Stimulated activated naive CD8-positive, alpha-beta T cell treated with anti-CD3 and anti-CD28 coated beads, Interleukin-15, amount 100 ng/mL, for 72 hours (primary cell): ENCODE measurements at regions not wholly inside any gene's neighbourhood (a gene's known extent, or its start where the extent isn't known, plus 50 kb on each side); places are given as distances from the start of the nearest gene placed in this dataset.

ENCODE experiments used
- ATAC-seq: fragments of 150-1000 bp; cut with Tn5 transposase; 2 replicates; pipeline ENCODE4 v1.10.0; 2021; ENCODE audit warnings: mild to moderate bottlenecking, moderate library complexity
- DNase-seq, 2 donors: peaks; one replicate each; pipeline ENCODE4 v3.0.0; 2021 to 2022
- H3K27ac Mint-ChIP-seq, 2 donors: one replicate each; pipeline ENCODE4 v1.8.0; 2022; ENCODE audit warnings: mild to moderate bottlenecking in 2 of 2, mixed read lengths in 2 of 2, moderate library complexity in 2 of 2
- H3K27me3 Mint-ChIP-seq: one replicate; pipeline ENCODE4 v1.8.0; 2022; ENCODE audit warnings: mixed read lengths
- H3K4me1 Mint-ChIP-seq: one replicate; pipeline ENCODE4 v1.8.0; 2022; ENCODE audit warnings: mild to moderate bottlenecking, mixed read lengths
- H3K4me3 Mint-ChIP-seq, 2 donors: one replicate each; pipeline ENCODE4 v1.8.0; 2022; ENCODE audit warnings: mild to moderate bottlenecking in 2 of 2, mixed read lengths in 2 of 2, moderate library complexity in 1 of 2
- H3K9me3 Mint-ChIP-seq, 2 donors: one replicate each; pipeline ENCODE4 v1.8.0; 2022; ENCODE audit warnings: mixed read lengths in 2 of 2

DNA sequence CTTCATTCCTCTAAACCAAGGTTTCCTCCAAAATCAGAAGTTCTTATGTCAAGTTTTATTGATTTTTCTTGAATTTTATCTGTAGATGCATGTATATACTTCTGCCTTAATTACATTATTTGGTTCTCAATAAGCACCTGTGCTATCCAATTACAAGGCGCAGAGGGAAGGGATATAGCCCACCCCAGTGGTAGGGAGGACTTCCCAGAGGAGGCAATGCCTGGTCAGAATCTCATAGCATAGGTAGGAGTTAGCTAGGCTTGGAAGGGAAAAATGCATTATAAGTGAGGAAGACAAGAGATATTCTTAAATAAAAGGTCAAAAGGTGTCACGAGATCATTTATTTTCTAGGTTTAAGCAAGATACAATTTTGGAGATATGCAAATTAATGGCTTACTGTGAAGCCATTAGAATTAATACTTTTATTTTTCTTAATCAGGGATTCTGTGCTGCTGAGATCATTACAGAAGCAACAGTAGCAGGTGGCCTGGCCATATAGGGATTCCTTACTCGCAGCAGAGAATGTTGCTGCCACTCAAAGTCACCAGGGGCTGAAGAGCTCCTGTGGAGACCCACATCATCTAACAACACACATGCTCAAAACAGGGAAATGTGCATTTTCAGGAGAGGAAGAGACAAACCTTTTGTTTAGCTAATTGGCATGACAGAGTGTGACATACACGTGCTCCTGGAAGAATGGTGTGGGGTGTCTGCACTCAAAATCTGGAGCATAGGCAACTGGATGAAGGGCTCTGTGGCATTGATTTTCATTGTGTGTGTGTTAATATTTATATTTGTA lies 178.3 kb downstream of the ATG4C start:
- DNase-seq, result no peak
- Mint-ChIP-seq H3K4me3 (no peak overlapping the region), H3K27me3 (peaks cover 25% of the 10 kb centered on the region), H3K27ac (no peak overlapping the region), H3K9me3 (no peaks in the 10 kb centered on the region), H3K4me1 (no peaks in the 10 kb centered on the region)
- no peak for ATAC-seq

DNA sequence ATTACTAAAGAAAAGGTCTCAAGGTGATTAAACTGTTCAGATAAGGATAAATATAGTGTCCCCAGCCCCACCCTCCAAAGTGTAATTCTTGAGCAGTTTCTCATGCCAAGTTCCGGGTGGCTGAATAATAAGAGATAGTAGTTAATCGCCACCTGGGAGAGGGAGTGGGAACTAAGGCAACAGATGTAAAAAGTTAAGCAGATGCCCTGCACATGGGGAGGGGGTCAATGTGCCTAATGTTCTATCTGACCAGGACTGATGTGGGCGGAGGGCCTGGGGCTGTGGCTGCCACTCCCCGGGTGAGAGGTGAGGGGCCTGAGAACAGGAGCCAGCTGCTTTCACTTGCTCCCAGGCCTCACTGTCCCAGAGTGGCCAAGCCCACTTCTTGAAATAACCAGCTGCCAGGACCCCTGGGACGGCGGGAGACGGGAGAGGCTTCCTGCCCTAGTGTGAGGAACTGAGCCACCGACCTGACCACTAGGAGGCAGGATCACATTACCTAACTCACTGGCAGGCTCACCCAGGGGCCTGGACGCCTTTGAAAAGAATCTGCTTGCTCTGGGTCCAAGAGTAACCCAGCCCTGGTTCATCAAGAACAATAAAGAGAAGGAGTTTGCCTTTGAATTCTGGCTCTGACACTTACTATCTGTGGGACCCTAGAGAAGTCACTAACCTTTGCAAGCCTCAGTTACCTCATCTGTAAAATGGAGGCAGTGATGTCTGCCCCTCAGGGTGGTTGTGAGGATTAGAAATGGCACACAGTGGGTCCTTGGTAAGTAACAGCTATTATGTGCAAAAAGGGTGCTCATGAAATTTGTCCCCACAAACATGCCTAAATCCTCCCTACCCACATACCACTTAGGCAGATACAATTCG lies 179.2 kb downstream of the ATG4C start:
- no peak overlapping the region for H3K27ac Mint-ChIP-seq
- no peaks in the 10 kb centered on the region for H3K9me3 Mint-ChIP-seq
- DNase-seq (peak; percentile 16 to 18), ATAC-seq (peak; percentile 73)
- no peaks in the 10 kb centered on the region for H3K4me1 Mint-ChIP-seq
- no peak overlapping the region for H3K4me3 Mint-ChIP-seq
- peaks cover 25% of the 10 kb centered on the region for H3K27me3 Mint-ChIP-seq

DNA sequence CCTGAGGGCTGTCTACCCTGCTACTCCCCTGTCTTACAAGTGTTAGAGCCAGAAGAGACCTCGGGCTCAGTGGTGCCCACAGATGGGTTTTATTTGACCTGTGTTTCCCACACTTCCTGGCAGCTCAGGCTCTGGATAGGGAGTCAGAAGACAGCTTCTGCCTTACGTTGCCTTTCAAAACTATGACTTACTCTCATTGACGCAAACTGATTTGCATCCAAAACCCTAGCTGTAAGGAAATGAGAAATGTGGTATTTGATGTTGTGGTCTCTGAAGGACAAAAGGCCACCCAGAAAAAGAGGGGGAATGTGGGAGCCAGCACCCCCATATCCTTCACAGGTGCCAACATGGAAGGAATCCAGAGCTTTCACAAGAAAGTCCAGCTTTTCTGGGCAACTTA lies 180.2 kb downstream of the ATG4C start:
- Mint-ChIP-seq H3K4me3 (no peak overlapping the region), H3K4me1 (no peaks in the 10 kb centered on the region), H3K9me3 (no peaks in the 10 kb centered on the region), H3K27me3 (peaks cover 25% of the 10 kb centered on the region), H3K27ac (no peak overlapping the region)
- ATAC-seq (no peak), DNase-seq (no peak)

DNA sequence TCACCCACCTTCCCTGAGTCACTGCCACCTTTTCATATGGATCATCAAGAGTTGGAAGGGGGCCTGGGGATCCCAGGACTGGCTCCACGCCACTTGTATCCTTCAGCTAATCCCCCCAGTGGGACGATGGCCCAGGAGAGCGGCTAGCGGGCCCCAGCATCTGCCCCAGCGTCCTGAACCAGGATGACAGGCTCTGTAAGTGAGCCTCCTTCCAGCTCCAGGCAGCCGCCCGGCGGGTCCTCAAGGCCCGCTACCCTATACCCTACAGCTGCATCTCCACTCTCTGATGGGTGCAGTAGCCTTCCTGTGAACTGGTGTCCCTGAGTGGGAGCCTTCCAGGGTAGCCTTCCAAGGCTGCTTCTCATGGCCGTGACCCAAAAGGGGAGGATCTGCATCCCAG lies 183.1 kb downstream of the ATG4C start:
- no peak for ATAC-seq
- H3K27me3 Mint-ChIP-seq, result peaks cover 21% of the 10 kb centered on the region
- no peak overlapping the region for H3K4me3 Mint-ChIP-seq
- no peaks in the 10 kb centered on the region for H3K4me1 Mint-ChIP-seq
- H3K27ac Mint-ChIP-seq, result no peak overlapping the region
- H3K9me3 Mint-ChIP-seq, result no peaks in the 10 kb centered on the region
- DNase-seq, result no peak

DNA sequence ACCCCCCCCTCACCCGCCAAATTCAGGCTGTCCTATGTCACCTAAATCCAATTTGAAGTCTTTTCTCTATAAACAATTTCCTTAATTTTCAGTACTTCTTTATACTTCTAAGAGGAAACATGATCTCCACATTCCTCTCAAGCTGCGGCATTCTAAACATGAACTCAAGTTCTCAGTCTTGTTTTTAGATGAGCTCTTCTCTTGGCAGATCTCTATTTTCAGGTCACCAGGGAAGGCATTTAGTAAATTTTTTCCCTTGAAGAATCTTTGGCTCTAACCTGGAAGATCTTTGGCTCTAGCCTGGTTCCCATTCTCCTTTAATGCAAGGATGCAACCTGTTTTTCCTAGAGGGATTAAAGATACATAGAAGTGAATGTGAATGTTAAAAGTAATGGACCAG lies 193.4 kb downstream of the ATG4C start:
- Mint-ChIP-seq H3K4me3 (no peak overlapping the region), H3K27ac (no peak overlapping the region), H3K27me3 (peaks cover 14% of the 10 kb centered on the region), H3K9me3 (no peaks in the 10 kb centered on the region), H3K4me1 (no peaks in the 10 kb centered on the region)
- ATAC-seq, result no peak
- DNase-seq, result no peak

DNA sequence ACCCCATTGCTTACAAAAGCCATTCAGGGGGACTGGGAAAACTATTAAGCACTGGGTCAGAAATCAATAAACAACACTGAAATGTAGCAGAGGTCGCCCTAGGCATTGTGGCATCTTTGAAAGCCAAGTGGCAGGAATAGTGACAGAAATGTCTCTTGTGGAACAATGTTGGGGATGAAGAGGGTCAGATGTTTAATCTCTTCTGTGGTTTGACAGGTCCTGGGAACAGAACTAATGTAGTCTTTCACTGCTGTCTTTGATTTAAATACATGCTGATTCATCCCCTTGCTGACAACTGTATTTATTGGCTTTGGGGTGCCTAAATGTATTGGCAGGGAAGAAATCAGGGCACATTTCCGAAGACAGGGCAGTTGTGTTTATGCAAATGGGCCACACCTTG lies 194.8 kb downstream of the ATG4C start:
- no peak overlapping the region for H3K4me3 Mint-ChIP-seq
- no peaks in the 10 kb centered on the region for H3K4me1 Mint-ChIP-seq
- no peak for DNase-seq
- H3K27me3 Mint-ChIP-seq, result peaks cover 14% of the 10 kb centered on the region
- H3K9me3 Mint-ChIP-seq, result no peaks in the 10 kb centered on the region
- peak overlapping the region in 1 of 2 donors; percentile 12 for H3K27ac Mint-ChIP-seq
- no peak for ATAC-seq

DNA sequence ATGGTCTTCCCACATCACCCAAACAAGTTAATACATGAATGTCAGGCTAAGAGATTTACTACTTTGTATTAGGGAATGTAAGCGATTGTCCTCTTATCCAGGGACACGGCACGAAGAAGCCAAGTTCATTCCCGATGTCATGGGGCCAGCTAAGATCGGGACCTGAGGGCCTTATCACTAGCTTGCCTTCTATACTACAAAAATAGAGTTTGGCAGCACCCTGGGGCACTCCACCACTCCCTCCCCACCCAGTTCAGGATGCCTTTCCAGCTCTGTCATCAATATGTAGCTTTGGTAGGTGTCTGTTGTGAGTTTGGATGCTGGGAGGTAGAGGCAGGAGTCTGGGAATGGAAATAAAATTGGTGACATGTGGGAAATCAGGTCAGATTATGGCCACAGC lies 197.5 kb downstream of the ATG4C start:
- Mint-ChIP-seq H3K27me3 (peaks cover 14% of the 10 kb centered on the region), H3K9me3 (no peaks in the 10 kb centered on the region), H3K27ac (no peak overlapping the region), H3K4me3 (no peak overlapping the region), H3K4me1 (no peaks in the 10 kb centered on the region)
- DNase-seq (no peak), ATAC-seq (no peak)

DNA sequence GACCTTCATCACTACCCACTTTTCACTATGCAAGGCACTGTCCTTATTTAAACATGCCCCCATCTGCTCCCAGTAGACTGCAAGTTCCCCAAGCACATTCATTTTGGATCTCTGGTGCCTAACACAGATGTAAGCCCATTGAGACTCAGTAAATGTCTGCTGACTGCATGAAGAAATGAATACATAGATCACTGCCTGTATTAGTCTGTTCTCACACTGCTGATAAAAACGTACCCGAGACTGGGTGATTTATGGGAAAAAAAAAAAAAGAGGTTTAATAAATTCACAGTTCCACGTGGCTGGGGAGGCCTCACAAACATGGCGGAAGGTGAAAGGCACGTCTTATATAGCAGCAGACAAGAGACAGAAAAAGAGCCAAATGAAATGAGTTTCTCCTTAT lies 204.9 kb downstream of the ATG4C start:
- no peak overlapping the region for H3K4me3 Mint-ChIP-seq
- no peak for DNase-seq
- peaks cover 0 to 5% of the 10 kb centered on the region in 2 donors for H3K9me3 Mint-ChIP-seq
- ATAC-seq, result no peak
- H3K27me3 Mint-ChIP-seq, result peaks cover 22% of the 10 kb centered on the region
- H3K27ac Mint-ChIP-seq, result no peak overlapping the region
- no peaks in the 10 kb centered on the region for H3K4me1 Mint-ChIP-seq

DNA sequence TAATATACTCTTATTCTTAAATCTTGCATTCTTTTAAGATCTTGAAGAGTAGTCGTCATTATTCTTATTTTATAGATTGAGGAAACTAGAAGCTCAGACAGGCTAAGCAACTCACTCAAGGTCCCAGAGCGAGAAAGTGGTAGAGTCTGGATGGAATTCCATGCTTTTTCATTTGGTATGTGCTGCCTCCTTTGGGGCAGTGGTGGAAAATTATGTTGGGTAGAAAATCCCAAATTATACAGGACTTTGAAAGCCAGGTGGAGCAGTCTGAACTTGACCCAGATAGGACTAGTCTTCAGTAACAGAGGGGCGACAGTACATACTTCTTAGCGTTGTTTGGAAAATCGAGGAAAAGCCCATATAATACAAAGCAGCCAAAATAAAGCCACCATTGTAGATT lies 205.6 kb downstream of the ATG4C start:
- ATAC-seq (no peak), DNase-seq (no peak)
- H3K27ac Mint-ChIP-seq, result no peak overlapping the region
- no peaks in the 10 kb centered on the region for H3K4me1 Mint-ChIP-seq
- peaks cover 22% of the 10 kb centered on the region for H3K27me3 Mint-ChIP-seq
- peaks cover 0 to 5% of the 10 kb centered on the region in 2 donors for H3K9me3 Mint-ChIP-seq
- H3K4me3 Mint-ChIP-seq, result no peak overlapping the region

DNA sequence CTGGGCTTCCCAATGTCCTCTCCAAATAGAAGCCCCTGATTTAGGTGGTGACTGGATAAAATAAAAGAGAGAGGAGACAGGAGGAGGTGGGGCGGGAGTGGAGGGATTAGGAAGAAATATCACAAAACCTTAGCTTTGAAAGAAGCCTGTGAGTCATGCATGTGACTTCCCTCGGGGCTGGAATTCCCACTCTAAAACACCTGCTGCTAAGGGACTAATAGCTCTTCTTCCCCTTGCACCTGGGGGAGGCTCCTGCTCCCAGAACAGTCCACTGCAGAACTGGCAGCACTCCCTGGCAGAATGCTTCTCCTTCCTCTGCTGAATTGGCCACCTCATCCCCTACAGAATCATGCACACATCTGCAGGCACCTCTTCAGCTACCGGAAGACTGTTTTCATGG lies 207.2 kb downstream of the ATG4C start:
- Mint-ChIP-seq H3K27me3 (peaks cover 22% of the 10 kb centered on the region), H3K9me3 (peaks cover 0 to 5% of the 10 kb centered on the region in 2 donors), H3K27ac (no peak overlapping the region), H3K4me3 (no peak overlapping the region), H3K4me1 (no peaks in the 10 kb centered on the region)
- ATAC-seq (no peak), DNase-seq (no peak)

DNA sequence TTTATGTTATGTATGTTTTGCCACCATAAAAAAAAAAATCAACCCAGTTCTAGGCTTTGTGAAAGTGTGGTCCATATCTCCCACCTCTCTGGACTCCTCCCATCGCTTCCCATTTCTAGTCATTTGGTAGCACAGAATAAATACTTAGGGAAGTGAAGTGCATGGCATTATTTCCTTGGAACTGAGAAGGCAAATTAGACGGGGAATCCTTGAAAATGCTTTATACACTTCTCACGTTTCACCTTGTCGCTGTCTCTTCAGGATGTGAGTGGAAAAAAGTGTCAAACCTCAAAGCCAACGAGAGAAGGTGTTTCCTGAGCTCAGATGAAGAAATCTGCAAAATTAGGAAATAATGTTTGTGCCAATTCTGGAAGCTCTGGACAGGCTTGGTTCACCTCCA lies 209.9 kb downstream of the ATG4C start:
- no peak for ATAC-seq
- no peak overlapping the region for H3K4me3 Mint-ChIP-seq
- H3K27me3 Mint-ChIP-seq, result peaks cover 22% of the 10 kb centered on the region
- no peak for DNase-seq
- H3K4me1 Mint-ChIP-seq, result no peaks in the 10 kb centered on the region
- H3K27ac Mint-ChIP-seq, result no peak overlapping the region
- no peaks in the 10 kb centered on the region for H3K9me3 Mint-ChIP-seq

DNA sequence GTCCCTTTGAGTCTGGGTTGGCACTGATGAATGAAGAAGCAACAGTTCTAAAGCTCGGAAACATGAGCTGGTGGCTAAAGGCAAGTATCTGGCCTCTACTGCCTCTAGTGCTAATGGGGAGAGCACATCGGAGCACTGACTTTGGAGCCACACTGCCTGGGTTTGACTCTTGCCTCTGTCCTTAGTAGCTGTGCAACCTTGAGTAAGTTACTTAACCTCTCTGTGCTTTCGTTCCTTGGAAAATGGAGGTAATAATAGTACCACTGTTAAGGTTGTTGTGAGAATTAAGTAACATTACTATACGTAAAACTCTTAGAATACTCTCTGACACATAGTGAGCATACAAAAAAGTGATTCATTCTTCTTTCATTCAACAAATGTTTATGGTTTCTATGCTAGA lies 211.2 kb downstream of the ATG4C start:
- no peak for ATAC-seq
- H3K27ac Mint-ChIP-seq, result no peak overlapping the region
- no peaks in the 10 kb centered on the region for H3K9me3 Mint-ChIP-seq
- peaks cover 22% of the 10 kb centered on the region for H3K27me3 Mint-ChIP-seq
- DNase-seq, result no peak
- no peak overlapping the region for H3K4me3 Mint-ChIP-seq
- H3K4me1 Mint-ChIP-seq, result no peaks in the 10 kb centered on the region

DNA sequence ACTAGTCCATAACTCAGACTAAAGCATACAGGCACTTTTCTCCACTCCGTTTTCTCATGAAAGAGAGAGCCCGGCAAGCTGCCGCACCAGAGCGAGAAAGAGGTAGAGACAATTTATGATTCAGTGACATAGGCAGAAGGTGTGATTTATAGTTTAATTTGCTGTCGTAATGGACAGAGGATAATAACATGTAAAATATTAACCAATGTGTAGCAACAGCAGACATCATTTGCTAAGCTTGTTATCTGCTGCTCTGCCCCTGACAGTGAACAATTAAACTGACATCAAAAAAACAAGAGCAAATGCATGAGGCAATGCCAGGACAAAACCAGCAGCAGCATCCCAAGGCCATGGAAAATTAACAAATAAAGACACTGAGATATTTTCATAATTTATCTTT lies 214.0 kb downstream of the ATG4C start:
- Mint-ChIP-seq H3K9me3 (no peaks in the 10 kb centered on the region), H3K27ac (no peak overlapping the region), H3K4me1 (no peaks in the 10 kb centered on the region), H3K4me3 (no peak overlapping the region), H3K27me3 (peaks cover 21% of the 10 kb centered on the region)
- ATAC-seq (no peak), DNase-seq (no peak)

DNA sequence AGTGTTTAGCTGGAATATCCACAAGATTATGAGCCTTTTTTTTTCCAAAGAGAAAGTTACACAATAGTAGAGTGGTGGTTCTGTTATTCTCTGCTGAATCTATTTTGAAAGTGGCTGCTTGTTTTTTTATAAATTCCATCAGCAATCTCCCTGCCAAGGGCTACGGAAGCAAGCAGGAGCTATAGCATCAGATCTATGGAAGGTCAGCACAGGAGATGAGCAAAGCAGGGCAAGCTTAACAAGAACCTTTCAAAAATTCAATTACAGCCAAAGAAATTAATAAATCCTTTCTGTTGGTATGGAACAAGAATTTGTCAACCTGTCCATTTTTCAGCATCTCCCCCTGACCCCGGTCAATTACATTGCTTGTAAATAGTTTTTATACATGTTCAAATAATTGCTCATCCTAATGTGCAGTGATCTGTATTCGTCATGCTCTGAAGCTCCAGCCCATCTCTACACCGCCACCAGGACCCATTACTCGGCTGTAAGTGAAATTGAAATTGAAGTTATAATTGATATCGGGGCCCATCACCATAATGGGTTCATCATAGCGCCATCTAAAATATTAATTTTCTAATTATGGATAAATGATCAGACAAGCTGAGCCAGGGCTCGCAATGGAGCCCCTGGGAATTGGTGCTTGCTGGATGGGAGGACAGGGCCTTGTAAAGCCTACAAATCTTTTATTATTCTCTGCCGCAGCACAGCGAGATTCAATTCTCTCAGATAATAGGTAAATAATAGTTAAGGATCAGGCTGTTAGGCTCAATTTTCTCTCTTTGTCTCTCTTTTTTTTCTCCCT lies 215.1 kb downstream of the ATG4C start:
- Mint-ChIP-seq H3K9me3 (no peaks in the 10 kb centered on the region), H3K27ac (no peak overlapping the region), H3K4me1 (no peaks in the 10 kb centered on the region), H3K27me3 (peaks cover 14% of the 10 kb centered on the region), H3K4me3 (no peak overlapping the region)
- no peak for ATAC-seq
- DNase-seq, result no peak

DNA sequence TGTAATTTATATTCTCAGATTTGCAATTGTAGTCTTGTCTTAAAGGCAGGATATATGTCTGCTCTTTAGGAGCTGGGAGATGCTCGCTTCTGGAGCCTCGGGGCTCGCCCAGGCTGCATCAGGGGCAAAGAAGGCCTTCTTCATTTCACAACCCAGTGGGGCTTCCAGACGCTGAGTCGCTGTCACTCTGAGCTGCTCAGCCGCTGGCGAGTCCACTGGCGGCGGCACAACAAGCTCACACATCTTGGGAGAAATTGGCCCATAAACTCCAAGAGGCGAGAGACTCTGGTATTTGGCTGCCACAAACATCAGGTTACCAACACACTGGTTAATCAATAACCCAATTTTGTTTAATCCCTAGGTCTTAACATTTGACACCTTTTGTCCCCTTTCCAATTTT lies 216.6 kb downstream of the ATG4C start:
- no peak for ATAC-seq
- H3K4me1 Mint-ChIP-seq, result no peaks in the 10 kb centered on the region
- H3K4me3 Mint-ChIP-seq, result no peak overlapping the region
- no peak for DNase-seq
- H3K27me3 Mint-ChIP-seq, result peaks cover 14% of the 10 kb centered on the region
- no peak overlapping the region for H3K27ac Mint-ChIP-seq
- no peaks in the 10 kb centered on the region for H3K9me3 Mint-ChIP-seq

DNA sequence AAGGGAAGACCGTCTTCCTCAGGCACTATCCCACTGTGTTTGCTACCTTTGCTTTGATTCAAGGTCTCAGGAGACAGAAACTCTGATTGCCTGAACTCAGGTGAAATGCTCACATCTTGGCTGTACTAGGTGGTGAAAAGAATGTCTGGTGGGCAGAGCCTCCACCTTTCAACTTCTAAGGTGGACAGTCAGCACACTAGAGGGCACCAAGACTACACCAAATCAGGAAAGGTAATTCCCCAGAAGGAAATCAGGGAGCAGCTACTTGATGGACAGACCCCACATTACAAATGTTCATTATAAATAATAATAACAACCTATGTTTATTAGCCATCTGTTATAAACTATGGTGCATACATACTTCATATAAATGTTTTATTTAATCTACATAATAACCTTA lies 220.9 kb downstream of the ATG4C start:
- no peak for DNase-seq
- no peak for ATAC-seq
- Mint-ChIP-seq H3K9me3 (no peaks in the 10 kb centered on the region), H3K27ac (no peak overlapping the region), H3K4me1 (no peaks in the 10 kb centered on the region), H3K4me3 (no peak overlapping the region), H3K27me3 (peaks cover 14% of the 10 kb centered on the region)
